Spleen (tissue), 3 donors: ENCODE measurements at regions not wholly inside any gene's neighbourhood (a gene's known extent, or its start where the extent isn't known, plus 50 kb on each side); places are given as distances from the start of the nearest gene placed in this dataset.

ENCODE experiments used
- POLR2A ChIP-seq, 3 donors: fragments of 450-650 bp; IDR thresholded peaks; one replicate each; pipeline ENCODE4 v1.5.1; 2017; ENCODE audit warnings: antibody characterized with exemption in 3 of 3, mild to moderate bottlenecking in 1 of 3
- POLR2AphosphoS5 ChIP-seq, 3 donors: sonication (generic); formaldehyde crosslinking; IDR thresholded peaks; one replicate each; pipeline ENCODE4 v1.5.1; 2017; ENCODE audit warnings: antibody characterized with exemption in 3 of 3

DNA sequence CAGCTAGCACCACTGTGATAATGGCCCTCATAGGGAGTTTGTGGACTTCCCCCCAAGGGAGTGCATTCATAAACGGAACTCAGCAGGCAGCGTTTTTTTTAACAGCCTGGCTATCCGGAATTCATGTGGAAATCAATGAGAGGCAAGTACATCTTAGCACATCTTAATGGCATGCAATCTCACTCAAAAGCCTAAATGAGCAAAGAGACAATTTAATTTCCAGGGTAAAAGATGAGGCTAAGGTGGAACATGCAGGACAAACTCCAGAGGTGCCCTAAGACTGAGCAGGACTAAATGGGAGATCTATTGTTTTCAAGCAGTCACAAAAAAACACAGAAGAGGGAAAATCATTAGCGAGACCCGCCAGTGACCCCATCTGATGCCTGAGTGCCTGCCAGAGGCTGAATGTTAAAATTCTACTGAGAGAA is 243.5 kb upstream of the KCNIP4 start:
- TF ChIP-seq POLR2A (IDR thresholded peaks at IDR 0.05), result no peak
- TF ChIP-seq POLR2AphosphoS5 (IDR thresholded peaks at IDR 0.05), result no peak
